ENCODE measurements at regions not wholly inside any gene's neighbourhood (a gene's known extent, or its start where the extent isn't known, plus 50 kb on each side); places are given as distances from the start of the nearest gene placed in this dataset.

GRCh38 chr6:14918200-14918907, 327.5 kb upstream of the JARID2 start:
- no peaks in the 10 kb centered on the region for H3K9me3 ChIP-seq
- H3K4me3 ChIP-seq: no peak overlapping the region
- no peaks in the 10 kb centered on the region for H3K36me3 ChIP-seq
- H3K27me3 ChIP-seq: no peaks in the 10 kb centered on the region
- DNase-seq: no peak

- Histone ChIP-seq H3K36me3 (no peaks in the 10 kb centered on the region), H3K9me3 (no peaks in the 10 kb centered on the region), H3K27me3 (no peaks in the 10 kb centered on the region), H3K4me3 (no peak overlapping the region)
- no peak for DNase-seq
These were observed 326.7 kb upstream of the JARID2 start for GRCh38 chr6:14919038-14919670.

- Histone ChIP-seq H3K4me3 (no peak overlapping the region), H3K36me3 (no peaks in the 10 kb centered on the region), H3K27me3 (no peaks in the 10 kb centered on the region), H3K9me3 (no peaks in the 10 kb centered on the region)
- no peak for DNase-seq
These were observed 325.6 kb upstream of the JARID2 start for GRCh38 chr6:14920276-14920675.

GRCh38 chr6:14921170-14921569, 324.7 kb upstream of the JARID2 start:
- H3K4me3 ChIP-seq: no peak overlapping the region
- no peak for DNase-seq

GRCh38 chr6:14921878-14922671, 323.8 kb upstream of the JARID2 start:
- Histone ChIP-seq H3K9me3 (no peaks in the 10 kb centered on the region), H3K36me3 (no peaks in the 10 kb centered on the region), H3K4me3 (no peak overlapping the region), H3K27me3 (no peaks in the 10 kb centered on the region)
- DNase-seq: peak; percentile 71

More at GRCh38 chr6:14921170-14921569, 324.7 kb upstream of the JARID2 start:
- Histone ChIP-seq H3K36me3 (no peaks in the 10 kb centered on the region), H3K9me3 (no peaks in the 10 kb centered on the region), H3K27me3 (no peaks in the 10 kb centered on the region)

GRCh38 chr6:14922706-14923460, 323.0 kb upstream of the JARID2 start:
- no peak for DNase-seq
- Histone ChIP-seq H3K9me3 (no peaks in the 10 kb centered on the region), H3K4me3 (no peak overlapping the region), H3K36me3 (no peaks in the 10 kb centered on the region), H3K27me3 (no peaks in the 10 kb centered on the region)

- Histone ChIP-seq H3K4me3 (no peak overlapping the region), H3K27me3 (no peaks in the 10 kb centered on the region), H3K36me3 (no peaks in the 10 kb centered on the region), H3K9me3 (no peaks in the 10 kb centered on the region)
- DNase-seq: no peak
These were observed 321.5 kb upstream of the JARID2 start for GRCh38 chr6:14924126-14925024.

- Histone ChIP-seq H3K4me3 (no peak overlapping the region), H3K9me3 (no peaks in the 10 kb centered on the region), H3K27me3 (no peaks in the 10 kb centered on the region), H3K36me3 (no peaks in the 10 kb centered on the region)
- DNase-seq: no peak
These were observed 320.7 kb upstream of the JARID2 start for GRCh38 chr6:14925025-14925698.

- DNase-seq: peak; percentile 14
- Histone ChIP-seq H3K27me3 (no peaks in the 10 kb centered on the region), H3K4me3 (no peak overlapping the region), H3K36me3 (no peaks in the 10 kb centered on the region), H3K9me3 (no peaks in the 10 kb centered on the region)
These were observed 320.2 kb upstream of the JARID2 start for GRCh38 chr6:14925699-14926026.

- no peak for DNase-seq
- no peak overlapping the region for H3K4me3 ChIP-seq
- no peaks in the 10 kb centered on the region for H3K36me3 ChIP-seq
- H3K9me3 ChIP-seq: no peaks in the 10 kb centered on the region
- no peaks in the 10 kb centered on the region for H3K27me3 ChIP-seq
These were observed 318.5 kb upstream of the JARID2 start for GRCh38 chr6:14927398-14927797.

GRCh38 chr6:14929291-14929690, 316.6 kb upstream of the JARID2 start:
- Histone ChIP-seq H3K9me3 (no peaks in the 10 kb centered on the region), H3K27me3 (no peaks in the 10 kb centered on the region), H3K36me3 (no peaks in the 10 kb centered on the region), H3K4me3 (no peak overlapping the region)
- DNase-seq: no peak

- no peak for DNase-seq
- Histone ChIP-seq H3K4me3 (no peak overlapping the region), H3K36me3 (no peaks in the 10 kb centered on the region), H3K27me3 (no peaks in the 10 kb centered on the region), H3K9me3 (no peaks in the 10 kb centered on the region)
These were observed 315.4 kb upstream of the JARID2 start for GRCh38 chr6:14930366-14930989.

- Histone ChIP-seq H3K27me3 (no peaks in the 10 kb centered on the region), H3K36me3 (no peaks in the 10 kb centered on the region), H3K4me3 (no peak overlapping the region), H3K9me3 (no peaks in the 10 kb centered on the region)
- no peak for DNase-seq
These were observed 313.2 kb upstream of the JARID2 start for GRCh38 chr6:14932485-14933182.

- Histone ChIP-seq H3K4me3 (no peak overlapping the region), H3K27me3 (no peaks in the 10 kb centered on the region), H3K9me3 (no peaks in the 10 kb centered on the region), H3K36me3 (no peaks in the 10 kb centered on the region)
- DNase-seq: no peak
These were observed 312.7 kb upstream of the JARID2 start for GRCh38 chr6:14933183-14933544.

GRCh38 chr6:14934013-14934412, 311.9 kb upstream of the JARID2 start:
- H3K36me3 ChIP-seq: no peaks in the 10 kb centered on the region
- DNase-seq: no peak
- H3K4me3 ChIP-seq: no peak overlapping the region
- no peaks in the 10 kb centered on the region for H3K9me3 ChIP-seq
- no peaks in the 10 kb centered on the region; the same call in 1 of the 2 replicates for H3K27me3 ChIP-seq
